PC-3 (cell line): ENCODE measurements at regions not wholly inside any gene's neighbourhood (a gene's known extent, or its start where the extent isn't known, plus 50 kb on each side); places are given as distances from the start of the nearest gene placed in this dataset.

ENCODE experiments used
- ATAC-seq: fragments of 200-7000 bp; cut with Tn5 transposase; 2 replicates; pipeline ENCODE4 v1.9.1; 2020; ENCODE audit warnings: mild to moderate bottlenecking, moderate library complexity
- BruUV-seq: library from RNA; stranded (reverse); fragments of 400-500 nt; replicated peaks from 2 replicates; lab custom pipeline; 2021; lab: Mats Ljungman, UMichigan
- CTCF ChIA-PET: fragments of 300-600 bp; sonication (Branson Sonifier 250); formaldehyde crosslinking; loops from one replicate; lab custom pipeline; 2022; ENCODE audit warnings: antibody characterized with exemption; lab: Charles Lee
- POLR2A ChIA-PET: fragments of 300-600 bp; sonication (Branson Sonifier 250); formaldehyde crosslinking; loops from one replicate; lab custom pipeline; 2022; ENCODE audit warnings: antibody characterized with exemption; ENCODE audit not compliant: unreplicated experiment; lab: Charles Lee
- DNase-seq: peaks from one replicate; pipeline ENCODE4 v3.0.0-alpha.2; 2015
- H2AFZ ChIP-seq: fragments of 300-600 bp; sonication (generic); 2 replicates; pipeline ENCODE4 v1.6.0; 2016; ENCODE audit warnings: antibody characterized with exemption, low read length
- H3F3A ChIP-seq: fragments of 300-600 bp; sonication (generic); one replicate; pipeline ENCODE4 v1.6.0; 2017; ENCODE audit warnings: antibody characterized with exemption, low read length, control low read depth, mild to moderate bottlenecking; ENCODE audit not compliant: unreplicated experiment
- H3K27ac ChIP-seq: fragments of 300-600 bp; sonication (generic); 2 replicates; pipeline ENCODE4 v1.5.1; 2016; ENCODE audit warnings: mild to moderate bottlenecking, low read length
- H3K27me3 ChIP-seq: fragments of 300-600 bp; sonication (generic); 2 replicates; pipeline ENCODE4 v1.6.1; 2016; ENCODE audit warnings: low read length, mixed read lengths
- H3K36me3 ChIP-seq: fragments of 300-600 bp; sonication (generic); 2 replicates; pipeline ENCODE4 v1.6.1; 2016; ENCODE audit warnings: low read depth, mixed run types, low read length, mixed read lengths
- H3K4me1 ChIP-seq: fragments of 300-600 bp; sonication (generic); 2 replicates; pipeline ENCODE4 v1.5.1; 2016; ENCODE audit warnings: low read length; ENCODE audit not compliant: insufficient read depth
- H3K4me2 ChIP-seq: fragments of 300-600 bp; sonication (generic); 2 replicates; pipeline ENCODE4 v1.6.0; 2016; ENCODE audit warnings: low read length
- H3K4me3 ChIP-seq: fragments of 300-600 bp; sonication (generic); 2 replicates; pipeline ENCODE4 v1.5.1; 2016; ENCODE audit warnings: mild to moderate bottlenecking, low read length, mixed read lengths
- H3K79me2 ChIP-seq: fragments of 300-600 bp; sonication (generic); 2 replicates; pipeline ENCODE4 v1.6.1; 2017; ENCODE audit warnings: low read length, mixed read lengths
- H3K9ac ChIP-seq: fragments of 300-600 bp; sonication (generic); 2 replicates; pipeline ENCODE4 v1.6.0; 2016; ENCODE audit warnings: mild to moderate bottlenecking, low read length
- H3K9me2 ChIP-seq: fragments of 300-600 bp; sonication (generic); replicated peaks from 2 replicates; pipeline ENCODE4 v1.6.1; 2016; ENCODE audit warnings: mixed run types, low read length, mixed read lengths
- H3K9me3 ChIP-seq: fragments of 300-600 bp; sonication (generic); 2 replicates; pipeline ENCODE4 v1.6.1; 2016; ENCODE audit warnings: low read length, mixed read lengths
- H4K20me1 ChIP-seq: fragments of 300-600 bp; sonication (generic); 2 replicates; pipeline ENCODE4 v1.6.1; 2016; ENCODE audit warnings: low read length, mixed read lengths
- EZH2 ChIP-seq: fragments of 300-600 bp; sonication (generic); IDR thresholded peaks from one replicate; pipeline ENCODE4 v1.6.1; 2017; ENCODE audit warnings: antibody characterized with exemption, mild to moderate bottlenecking, low read length; ENCODE audit not compliant: unreplicated experiment
- EZH2phosphoT487 ChIP-seq: fragments of 300-600 bp; sonication (generic); IDR thresholded peaks from 2 replicates; pipeline ENCODE4 v1.6.1; 2018; ENCODE audit warnings: mild to moderate bottlenecking, antibody characterized with exemption, low read length, borderline replicate concordance
- intact Hi-C: fragments of 100-400 bp; cut with micrococcal nuclease; formaldehyde crosslinking; loops from 2 replicates; pipeline ENCODE4 v1.9.0; 2023
- TF ChIP-seq, protein P1 (sequence below): fragments of 300-600 bp; sonication (generic); conservative IDR thresholded peaks from 2 replicates; pipeline ENCODE4 v1.5.1; 2017; ENCODE audit warnings: antibody characterized with exemption, low read depth, mild to moderate bottlenecking, low read length

DNA sequence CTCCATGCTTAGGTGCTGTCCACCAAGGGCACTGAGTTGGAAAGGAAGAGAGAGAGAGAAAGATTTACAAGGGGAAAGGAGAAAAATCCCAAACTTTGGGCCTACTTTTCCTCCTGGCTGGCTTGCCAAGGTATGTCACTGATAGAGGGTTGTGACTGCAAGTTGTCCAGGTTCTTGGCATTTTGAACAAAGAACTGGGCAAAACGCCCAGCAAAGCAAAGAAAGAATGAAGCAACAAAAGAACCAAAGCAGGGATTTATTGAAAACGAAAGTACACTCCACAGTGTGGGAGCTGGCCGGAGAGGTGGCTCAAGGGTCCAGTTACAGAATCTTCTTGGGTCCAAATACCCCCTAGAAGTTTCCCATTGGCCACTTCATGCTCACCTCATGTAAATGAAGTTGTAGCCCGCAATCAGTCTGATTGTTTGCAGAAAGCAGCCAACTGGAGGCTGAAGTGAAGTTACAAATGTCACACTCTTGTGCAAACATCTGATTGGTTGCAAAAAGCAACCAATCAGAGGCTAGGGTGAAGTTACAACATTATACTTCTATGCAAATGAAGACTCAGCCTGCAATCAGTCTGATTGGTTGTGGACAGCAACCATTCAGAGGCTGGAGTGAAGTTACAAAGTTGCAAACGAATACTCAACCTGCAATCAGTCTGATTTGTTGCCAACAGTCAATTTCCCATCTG lies 263.5 kb downstream of the YTHDC2 start:
- Histone ChIP-seq H3K9me3 (no peaks in the 10 kb centered on the region), H3K36me3 (no peaks in the 10 kb centered on the region), H3K27ac (no peak overlapping the region), H3K79me2 (no peaks in the 10 kb centered on the region), H3K9ac (no peak overlapping the region), H2AFZ (no peak overlapping the region), H3K4me2 (no peak overlapping the region), H3K4me3 (no peak overlapping the region), H3F3A (no peaks in the 10 kb centered on the region), H3K27me3 (no peaks in the 10 kb centered on the region), H3K4me1 (no peaks in the 10 kb centered on the region), H4K20me1 (no peaks in the 10 kb centered on the region), H3K9me2 (no peaks in the 10 kb centered on the region)
- POLR2A ChIA-PET, result no interaction called here
- DNase-seq (peak; percentile 6), ATAC-seq (no peak)
- intact Hi-C loops, result no loop called here
- CTCF ChIA-PET, result no interaction called here
- no TSS peak for BruUV-seq
- TF ChIP-seq EZH2phosphoT487 (no peak), EZH2 (no peak)
- TF ChIP-seq, protein P1, sequence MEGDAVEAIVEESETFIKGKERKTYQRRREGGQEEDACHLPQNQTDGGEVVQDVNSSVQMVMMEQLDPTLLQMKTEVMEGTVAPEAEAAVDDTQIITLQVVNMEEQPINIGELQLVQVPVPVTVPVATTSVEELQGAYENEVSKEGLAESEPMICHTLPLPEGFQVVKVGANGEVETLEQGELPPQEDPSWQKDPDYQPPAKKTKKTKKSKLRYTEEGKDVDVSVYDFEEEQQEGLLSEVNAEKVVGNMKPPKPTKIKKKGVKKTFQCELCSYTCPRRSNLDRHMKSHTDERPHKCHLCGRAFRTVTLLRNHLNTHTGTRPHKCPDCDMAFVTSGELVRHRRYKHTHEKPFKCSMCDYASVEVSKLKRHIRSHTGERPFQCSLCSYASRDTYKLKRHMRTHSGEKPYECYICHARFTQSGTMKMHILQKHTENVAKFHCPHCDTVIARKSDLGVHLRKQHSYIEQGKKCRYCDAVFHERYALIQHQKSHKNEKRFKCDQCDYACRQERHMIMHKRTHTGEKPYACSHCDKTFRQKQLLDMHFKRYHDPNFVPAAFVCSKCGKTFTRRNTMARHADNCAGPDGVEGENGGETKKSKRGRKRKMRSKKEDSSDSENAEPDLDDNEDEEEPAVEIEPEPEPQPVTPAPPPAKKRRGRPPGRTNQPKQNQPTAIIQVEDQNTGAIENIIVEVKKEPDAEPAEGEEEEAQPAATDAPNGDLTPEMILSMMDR, result no peak

- TF ChIP-seq EZH2 (no peak), EZH2phosphoT487 (no peak)
- TF ChIP-seq, protein P1, result no peak
- H3K79me2 ChIP-seq, result no peaks in the 10 kb centered on the region
- H3K27me3 ChIP-seq, result no peaks in the 10 kb centered on the region
- DNase-seq (no peak), ATAC-seq (no peak)
- no peaks in the 10 kb centered on the region for H3F3A ChIP-seq
- no peaks in the 10 kb centered on the region for H3K9me2 ChIP-seq
- H3K4me3 ChIP-seq, result no peak overlapping the region
- no TSS peak for BruUV-seq
- no peak overlapping the region for H3K27ac ChIP-seq
- H2AFZ ChIP-seq, result no peak overlapping the region
- H3K9ac ChIP-seq, result no peak overlapping the region
- H3K4me1 ChIP-seq, result no peaks in the 10 kb centered on the region
- no peaks in the 10 kb centered on the region for H3K36me3 ChIP-seq
- no peaks in the 10 kb centered on the region for H3K9me3 ChIP-seq
- no peaks in the 10 kb centered on the region for H4K20me1 ChIP-seq
- POLR2A ChIA-PET, result no interaction called here
- no peak overlapping the region for H3K4me2 ChIP-seq
- CTCF ChIA-PET, result no interaction called here
- intact Hi-C loops, result no loop called here
Measured at GRCh38 chr5:113778147-113778546, 264.7 kb downstream of the YTHDC2 start.

DNA sequence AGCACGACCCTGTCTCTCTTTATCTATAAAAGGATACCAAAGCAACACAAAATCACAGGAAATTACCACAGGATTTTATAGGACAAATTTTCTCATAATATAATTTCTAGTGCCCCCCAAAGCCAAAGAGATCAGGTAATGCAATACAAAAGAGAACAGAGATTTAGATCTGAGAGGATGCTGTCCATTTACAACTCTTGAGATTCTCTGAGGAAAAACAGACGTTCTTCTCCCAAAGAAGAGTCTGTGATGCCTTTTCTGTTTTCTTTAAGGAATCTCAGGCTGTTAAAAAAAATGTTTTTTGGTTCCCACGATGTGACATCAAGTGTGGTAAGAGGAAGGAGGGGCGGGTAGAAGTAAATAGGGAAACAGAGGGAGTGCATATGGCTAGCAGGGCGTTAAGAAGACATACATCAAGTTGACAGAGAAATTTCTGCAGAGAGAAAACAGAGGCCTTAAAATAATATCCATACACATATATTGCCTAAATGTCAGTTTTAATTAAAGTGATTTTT lies 274.7 kb downstream of the YTHDC2 start:
- H3K79me2 ChIP-seq, result no peaks in the 10 kb centered on the region
- H3K4me1 ChIP-seq, result no peaks in the 10 kb centered on the region
- TF ChIP-seq EZH2phosphoT487 (no peak), EZH2 (no peak)
- TF ChIP-seq, protein P1, result no peak
- CTCF ChIA-PET, result no interaction called here
- no peak overlapping the region for H3K4me3 ChIP-seq
- no peaks in the 10 kb centered on the region for H3K9me2 ChIP-seq
- no peaks in the 10 kb centered on the region for H3F3A ChIP-seq
- H3K36me3 ChIP-seq, result no peaks in the 10 kb centered on the region
- no peak overlapping the region for H3K27ac ChIP-seq
- DNase-seq (no peak), ATAC-seq (no peak)
- peaks cover 31% of the 10 kb centered on the region for H3K27me3 ChIP-seq
- H3K4me2 ChIP-seq, result no peak overlapping the region
- POLR2A ChIA-PET, result no interaction called here
- BruUV-seq, result no TSS peak
- intact Hi-C loops, result no loop called here
- no peak overlapping the region for H3K9ac ChIP-seq
- no peak overlapping the region for H2AFZ ChIP-seq
- no peaks in the 10 kb centered on the region for H3K9me3 ChIP-seq
- H4K20me1 ChIP-seq, result no peaks in the 10 kb centered on the region
